Stomach (tissue), 8 donors: ENCODE measurements at regions not wholly inside any gene's neighbourhood (a gene's known extent, or its start where the extent isn't known, plus 50 kb on each side); places are given as distances from the start of the nearest gene placed in this dataset.

Source experiments
- DNase-seq, 2 donors: peaks; one replicate each; pipeline versions ENCODE4 v3.0.0 to v3.0.0-alpha.2; 2013 to 2019
- H3K27ac ChIP-seq, 5 donors: fragments of 200-600 bp in 4 of 5; sonication (generic) in 4 of 5; one replicate each; pipeline ENCODE4 v1.5.1; 2013 to 2019; ENCODE audit warnings: mild to moderate bottlenecking in 1 of 5, moderate library complexity in 1 of 5
- H3K27me3 ChIP-seq, 3 donors: fragments of 200-600 bp; sonication (generic); one replicate each; pipeline ENCODE4 v1.5.1; 2017 to 2019; ENCODE audit warnings: mixed run types in 1 of 3
- H3K36me3 ChIP-seq, 4 donors: fragments of 200-600 bp; sonication (generic); 1 replicate in 3 of 4; 2 replicates in 1 of 4; pipeline ENCODE4 v1.5.1; 2016 to 2019
- H3K4me1 ChIP-seq, 4 donors: fragments of 200-600 bp; sonication (generic); one replicate each; pipeline ENCODE4 v1.5.1; 2016 to 2019
- H3K4me3 ChIP-seq, 4 donors: fragments of 200-600 bp; sonication (generic) in 3 of 4; one replicate each; pipeline ENCODE4 v1.5.1; 2016 to 2019; ENCODE audit warnings: mild to moderate bottlenecking in 1 of 4
- H3K9me3 ChIP-seq, 4 donors: fragments of 200-600 bp; sonication (generic); one replicate each; pipeline ENCODE4 v1.5.1; 2016 to 2019
- EP300 ChIP-seq: sonication (generic); formaldehyde crosslinking; IDR thresholded peaks from one replicate; pipeline ENCODE4 v1.6.1; 2017; ENCODE audit warnings: antibody characterized with exemption
- POLR2A ChIP-seq, 4 donors: fragments of 450-650 bp; IDR thresholded peaks; one replicate each; pipeline ENCODE4 v1.6.1; 2016; ENCODE audit warnings: antibody characterized with exemption in 4 of 4, control low read depth in 2 of 4, mild to moderate bottlenecking in 1 of 4, moderate library complexity in 1 of 4
- POLR2AphosphoS5 ChIP-seq, 3 donors: sonication (generic); formaldehyde crosslinking; IDR thresholded peaks; one replicate each; pipeline ENCODE4 v1.6.1; 2016; ENCODE audit warnings: antibody characterized with exemption in 3 of 3
- WGBS, 5 donors: extraction: QIAGEN DNeasy Blood & Tissue Kit in 3 of 5; methylation state at CpG; one replicate each; pipeline versions ENCODE4 v1.1.5 to v1.1.7; 2013 to 2018; 5-methylcytosine and 5-hydroxymethylcytosine counted together
- intact Hi-C: fragments of 100-400 bp; cut with DNase I; formaldehyde crosslinking; loops from one replicate; pipeline ENCODE4 v1.15.1; 2023; ENCODE audit warnings: low total_unique reads
- TF ChIP-seq, protein P1 (sequence below), 7 experiments: fragments of 450-650 bp in 4 of 7; fragments of 200-600 bp in 3 of 7; sonication (generic) in 3 of 7; IDR thresholded peaks; one replicate each; pipeline ENCODE4 v1.5.1; 2016 to 2019; ENCODE audit warnings: antibody characterized with exemption in 7 of 7, control low read depth in 2 of 7, mild to moderate bottlenecking in 1 of 7
- donor health status: healthy with polysubstance abuse.
- donor health status: Bipolar disorder and iron deficiency.
- donor health status: healthy.

- no peak for DNase-seq
- H3K27me3 ChIP-seq = no peaks in the 10 kb centered on the region
- WGBS, 5 donors = 67 to 79% (median 75%) methylated on average over 3 of the region's 3 CpGs
- no peaks in the 10 kb centered on the region for H3K9me3 ChIP-seq
- intact Hi-C loops = no loop called here
- H3K27ac ChIP-seq = no peak overlapping the region
- H3K4me3 ChIP-seq = no peak overlapping the region
- no peaks in the 10 kb centered on the region for H3K36me3 ChIP-seq
- TF ChIP-seq, protein P1, sequence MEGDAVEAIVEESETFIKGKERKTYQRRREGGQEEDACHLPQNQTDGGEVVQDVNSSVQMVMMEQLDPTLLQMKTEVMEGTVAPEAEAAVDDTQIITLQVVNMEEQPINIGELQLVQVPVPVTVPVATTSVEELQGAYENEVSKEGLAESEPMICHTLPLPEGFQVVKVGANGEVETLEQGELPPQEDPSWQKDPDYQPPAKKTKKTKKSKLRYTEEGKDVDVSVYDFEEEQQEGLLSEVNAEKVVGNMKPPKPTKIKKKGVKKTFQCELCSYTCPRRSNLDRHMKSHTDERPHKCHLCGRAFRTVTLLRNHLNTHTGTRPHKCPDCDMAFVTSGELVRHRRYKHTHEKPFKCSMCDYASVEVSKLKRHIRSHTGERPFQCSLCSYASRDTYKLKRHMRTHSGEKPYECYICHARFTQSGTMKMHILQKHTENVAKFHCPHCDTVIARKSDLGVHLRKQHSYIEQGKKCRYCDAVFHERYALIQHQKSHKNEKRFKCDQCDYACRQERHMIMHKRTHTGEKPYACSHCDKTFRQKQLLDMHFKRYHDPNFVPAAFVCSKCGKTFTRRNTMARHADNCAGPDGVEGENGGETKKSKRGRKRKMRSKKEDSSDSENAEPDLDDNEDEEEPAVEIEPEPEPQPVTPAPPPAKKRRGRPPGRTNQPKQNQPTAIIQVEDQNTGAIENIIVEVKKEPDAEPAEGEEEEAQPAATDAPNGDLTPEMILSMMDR (IDR thresholded peaks at IDR 0.05) = no peak
- TF ChIP-seq EP300 (no peak), POLR2A (IDR thresholded peaks at IDR 0.05) (no peak), POLR2AphosphoS5 (IDR thresholded peaks at IDR 0.05) (no peak)
- H3K4me1 ChIP-seq = no peaks in the 10 kb centered on the region
Observed at GRCh38 chr18:67995769-67996168, 479.2 kb upstream of the DSEL start.

DNA sequence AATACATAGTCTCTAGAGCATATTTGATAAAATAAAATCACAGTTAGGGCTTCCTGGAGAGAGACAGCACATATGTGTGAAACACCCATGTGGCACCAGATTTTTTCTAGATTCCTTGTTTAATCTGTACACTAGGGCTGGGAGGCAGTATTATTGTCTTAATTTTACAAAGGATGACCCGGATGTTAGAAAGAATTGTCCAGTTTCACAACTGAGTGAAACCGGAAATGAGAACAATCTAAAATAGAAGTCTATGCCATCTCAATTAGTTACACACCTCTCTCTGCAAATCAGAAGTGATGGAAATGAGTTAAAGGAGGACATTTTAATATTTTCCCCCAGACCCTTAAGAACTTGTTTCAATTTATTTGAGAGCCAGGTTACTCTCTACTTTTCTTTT is 463.7 kb upstream of the DSEL start:
- H3K36me3 ChIP-seq = no peaks in the 10 kb centered on the region
- no peak for DNase-seq
- TF ChIP-seq POLR2A (IDR thresholded peaks at IDR 0.05) = no peak
- TF ChIP-seq EP300 = no peak
- TF ChIP-seq, protein P1 (IDR thresholded peaks at IDR 0.05) = no peak
- TF ChIP-seq POLR2AphosphoS5 (IDR thresholded peaks at IDR 0.05) = no peak
- no peaks in the 10 kb centered on the region for H3K27me3 ChIP-seq
- no peaks in the 10 kb centered on the region for H3K9me3 ChIP-seq
- H3K27ac ChIP-seq = no peak overlapping the region
- H3K4me3 ChIP-seq = no peak overlapping the region
- no peaks in the 10 kb centered on the region for H3K4me1 ChIP-seq
- intact Hi-C loops = no loop called here
- 70 to 79% (median 76%) methylated on average over 2 of the region's 2 CpGs for WGBS, 5 donors

DNA sequence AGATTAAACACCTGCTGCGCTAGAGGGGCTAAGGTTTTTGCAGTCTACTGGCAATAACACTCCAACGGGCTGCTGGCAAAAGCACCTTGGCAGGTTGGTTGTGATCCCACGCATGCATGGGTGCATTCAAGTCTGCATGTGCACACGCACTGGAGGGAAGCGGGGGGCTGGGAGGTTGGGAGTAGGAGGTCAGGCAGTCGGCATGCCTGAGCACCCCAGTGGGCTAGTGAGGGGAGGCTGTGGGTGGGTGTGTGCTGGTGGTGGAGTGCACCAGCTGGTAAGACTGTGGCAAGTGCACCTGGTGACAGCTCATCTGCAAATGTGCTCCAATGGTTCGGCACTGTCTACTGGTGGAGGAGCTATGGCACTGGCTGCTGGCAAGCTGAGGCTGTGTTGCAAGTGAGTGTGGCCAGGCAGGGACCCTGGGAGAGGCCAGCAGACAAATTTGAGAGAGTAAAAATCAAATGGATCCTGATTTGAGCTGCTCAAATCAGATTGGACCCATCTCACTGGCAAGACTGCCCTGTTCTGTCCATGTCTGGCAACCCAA is 460.6 kb upstream of the DSEL start:
- H3K36me3 ChIP-seq = no peaks in the 10 kb centered on the region
- TF ChIP-seq EP300 (no peak), POLR2AphosphoS5 (IDR thresholded peaks at IDR 0.05) (no peak), POLR2A (IDR thresholded peaks at IDR 0.05) (no peak)
- TF ChIP-seq, protein P1 (IDR thresholded peaks at IDR 0.05) = no peak
- WGBS, 5 donors = 74 to 90% (median 84%) methylated on average over 7 of the region's 7 CpGs
- intact Hi-C loops = no loop called here
- no peak overlapping the region for H3K27ac ChIP-seq
- no peaks in the 10 kb centered on the region for H3K27me3 ChIP-seq
- no peaks in the 10 kb centered on the region for H3K4me1 ChIP-seq
- no peaks in the 10 kb centered on the region for H3K9me3 ChIP-seq
- H3K4me3 ChIP-seq = no peak overlapping the region
- DNase-seq = no peak

DNA sequence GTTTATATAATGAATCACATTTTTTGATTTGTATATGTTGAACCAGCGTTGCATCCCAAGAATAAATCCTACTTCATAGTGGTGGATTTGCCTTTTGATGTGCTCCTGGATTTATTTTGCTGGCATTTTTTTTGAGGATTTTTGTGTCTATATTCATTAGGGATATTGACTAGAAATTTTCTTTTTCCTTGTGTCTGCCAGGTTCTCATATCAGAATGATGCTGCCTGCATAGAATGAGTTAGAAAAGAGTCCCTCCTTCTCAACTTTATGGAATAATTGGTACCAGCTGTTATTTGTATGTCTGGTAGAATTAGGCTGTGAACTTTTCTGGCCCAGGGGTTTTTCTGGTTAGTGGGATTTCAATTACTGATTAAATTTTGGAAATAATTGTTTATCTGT is 457.4 kb upstream of the DSEL start:
- 54 to 76% (median 65%) methylated on average over 1 of the region's 1 CpG for WGBS, 5 donors
- DNase-seq = no peak
- no peaks in the 10 kb centered on the region for H3K9me3 ChIP-seq
- no peaks in the 10 kb centered on the region for H3K4me1 ChIP-seq
- H3K27ac ChIP-seq = no peak overlapping the region
- intact Hi-C loops = no loop called here
- no peak for TF ChIP-seq EP300
- no peaks in the 10 kb centered on the region for H3K36me3 ChIP-seq
- H3K4me3 ChIP-seq = no peak overlapping the region
- H3K27me3 ChIP-seq = no peaks in the 10 kb centered on the region

GRCh38 chr18:67969458-67969857 is 452.9 kb upstream of the DSEL start:
- no peaks in the 10 kb centered on the region for H3K4me1 ChIP-seq
- DNase-seq = no peak
- H3K36me3 ChIP-seq = no peaks in the 10 kb centered on the region
- WGBS, 5 donors = 63 to 91% (median 79%) methylated on average over 1 of the region's 1 CpG
- H3K4me3 ChIP-seq = no peak overlapping the region
- no peaks in the 10 kb centered on the region for H3K27me3 ChIP-seq
- TF ChIP-seq, protein P1 (IDR thresholded peaks at IDR 0.05) = no peak
- TF ChIP-seq POLR2AphosphoS5 (IDR thresholded peaks at IDR 0.05) = no peak
- TF ChIP-seq EP300 = no peak
- no peak for TF ChIP-seq POLR2A (IDR thresholded peaks at IDR 0.05)
- no peaks in the 10 kb centered on the region for H3K9me3 ChIP-seq
- intact Hi-C loops = no loop called here
- no peak overlapping the region for H3K27ac ChIP-seq
